ENCODE measurements at regions not wholly inside any gene's neighbourhood (a gene's known extent, or its start where the extent isn't known, plus 50 kb on each side); places are given as distances from the start of the nearest gene placed in this dataset.

GRCh38 chr12:17438141-17438540, 651.9 kb downstream of the RERGL start:
- Histone ChIP-seq H3K56ac (ENCODE audit: insufficient read length, low read depth, low read length) (no peak overlapping the region), H2AK5ac (ENCODE audit: insufficient read length, low read length) (no peak overlapping the region), H2BK12ac (ENCODE audit: insufficient read length, low read depth, low read length) (no peak overlapping the region), H2BK5ac (ENCODE audit: insufficient read length, low read length) (no peak overlapping the region), H4K20me1 (ENCODE audit: control insufficient read depth, insufficient read depth, insufficient read length) (no peaks in the 10 kb centered on the region), H3T11ph (ENCODE audit: low read length) (no peak overlapping the region), H3K23me2 (ENCODE audit: insufficient read length, low read depth, low read length, poor library complexity, severe bottlenecking) (no peaks in the 10 kb centered on the region), H4K8ac (replicated peaks; ENCODE audit: insufficient read length, low read depth, low read length) (no peak overlapping the region), H3K79me2 (ENCODE audit: insufficient read depth, low read length) (no peaks in the 10 kb centered on the region), H3K4me2 (ENCODE audit: insufficient read depth, insufficient read length, low read length) (no peak overlapping the region), H3K27ac (ENCODE audit: insufficient read length, low read depth, low read length) (no peak overlapping the region), H2AFZ (ENCODE audit: low read length) (no peak overlapping the region), H3K14ac (ENCODE audit: insufficient read depth, low read length) (no peak overlapping the region), H3K18ac (ENCODE audit: insufficient read length, low read depth, low read length) (no peak overlapping the region), H3K9me3 (ENCODE audit: control insufficient read depth, low read depth, low read length) (no peaks in the 10 kb centered on the region), H4K91ac (ENCODE audit: insufficient read length, low read depth, low read length) (no peak overlapping the region), H2BK120ac (ENCODE audit: low read depth, low read length, poor library complexity, severe bottlenecking) (no peak overlapping the region), H4K5ac (ENCODE audit: insufficient read length, low read depth, low read length) (no peak overlapping the region), H3K79me1 (ENCODE audit: insufficient read depth, low read depth, low read length, poor library complexity, severe bottlenecking) (no peaks in the 10 kb centered on the region), H3K9ac (ENCODE audit: extremely low read depth, insufficient read length, low read length) (no peak overlapping the region), H3K23ac (ENCODE audit: insufficient read length, low read depth, low read length) (no peak overlapping the region), H2BK20ac (ENCODE audit: low read depth, low read length, poor library complexity, severe bottlenecking) (no peak overlapping the region), H2BK15ac (ENCODE audit: low read depth, low read length) (no peak overlapping the region), H3K4ac (ENCODE audit: low read depth, low read length) (no peak overlapping the region), H3K4me1 (ENCODE audit: insufficient read depth, low read length) (no peaks in the 10 kb centered on the region), H3K27me3 (ENCODE audit: insufficient read depth, low read length) (no peaks in the 10 kb centered on the region)
- Mint-ChIP-seq H3K36me3 (ENCODE audit: insufficient read depth in 1 of 3, low read depth in 3 of 3) (peaks cover 3 to 18% (median 4%) of the 10 kb centered on the region in 3 experiments; a peak in 5 of 7 replicates), H3K4me3 (no peak overlapping the region), H3K27me3 (ENCODE audit: low read depth) (no peaks in the 10 kb centered on the region), H3K27ac (no peak overlapping the region), H3K9me3 (peaks cover 19 to 23% of the 10 kb centered on the region in 2 experiments), H3K4me1 (no peaks in the 10 kb centered on the region)
- no peak for TF ChIP-seq CTCF (conservative IDR thresholded peaks at IDR 0.05)
- no peak for DNase-seq
